ENCODE measurements at regions not wholly inside any gene's neighbourhood (a gene's known extent, or its start where the extent isn't known, plus 50 kb on each side); places are given as distances from the start of the nearest gene placed in this dataset.

DNA sequence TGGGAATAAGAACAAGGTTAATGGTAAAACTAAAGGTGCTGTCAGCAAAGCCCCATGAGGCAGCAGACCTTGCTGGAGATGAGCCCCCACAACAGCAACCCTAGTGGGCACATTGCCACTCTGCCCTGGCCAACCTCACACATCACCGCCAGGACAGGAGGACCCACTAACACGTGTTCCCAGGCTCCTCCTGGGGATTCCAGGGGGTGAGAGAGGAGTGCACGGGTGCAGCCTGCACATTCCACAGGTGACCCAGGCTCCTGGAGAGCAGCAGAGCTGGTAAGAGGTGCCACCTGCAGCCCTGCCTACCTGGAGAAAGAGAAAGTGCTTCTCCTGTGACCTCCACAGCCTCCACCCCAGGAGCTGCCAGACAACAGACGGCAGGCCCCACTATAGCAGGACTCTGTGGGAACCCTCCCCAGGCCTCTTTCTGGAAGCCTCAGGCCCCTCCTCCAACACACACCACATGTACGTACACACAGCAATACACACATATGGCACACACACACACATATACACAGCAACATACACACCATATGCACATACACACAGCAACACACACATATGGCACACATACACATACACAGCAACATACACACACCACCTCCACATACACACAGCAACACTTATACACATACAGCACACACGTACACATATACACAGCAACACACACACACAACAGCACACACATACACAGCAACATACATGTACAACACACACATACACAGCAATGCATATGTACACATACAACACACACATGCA lies 187.1 kb downstream of the GLI2 start:
- no peak for DNase-seq

DNA sequence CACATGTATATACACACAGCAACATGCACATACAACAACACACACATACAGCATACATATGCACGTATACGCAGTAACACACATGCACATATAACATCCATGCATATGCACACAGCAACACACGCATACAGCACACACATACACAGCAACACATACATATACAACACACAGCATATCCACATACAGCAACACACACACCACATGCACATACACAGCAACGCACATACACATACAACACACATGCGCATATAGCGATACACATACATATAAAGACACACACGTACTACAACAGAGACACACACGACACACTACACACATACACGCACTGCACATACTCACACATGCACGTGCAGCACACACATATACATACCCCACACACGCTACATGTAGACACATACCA lies 187.8 kb downstream of the GLI2 start:
- DNase-seq = no peak

DNA sequence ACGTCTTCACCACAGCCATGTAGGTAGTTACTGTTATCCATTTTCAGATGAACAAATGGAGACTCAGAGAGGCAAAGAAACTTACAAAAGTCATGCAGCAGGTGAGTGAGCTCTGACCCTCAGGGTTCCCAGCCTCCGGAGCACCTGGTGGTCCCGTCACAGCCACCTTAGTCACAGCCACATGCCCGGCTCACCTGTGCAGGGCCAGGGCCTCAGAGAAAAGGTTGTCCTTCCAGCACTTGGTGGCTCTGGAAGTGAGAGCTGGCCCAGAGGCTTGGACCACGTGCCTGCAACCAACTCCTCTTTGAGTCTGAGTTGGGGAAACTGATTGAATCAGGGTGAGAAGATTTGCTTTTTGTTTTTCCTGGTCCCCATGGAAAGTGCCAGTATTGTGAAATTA lies 189.3 kb downstream of the GLI2 start:
- no peak for DNase-seq

DNA sequence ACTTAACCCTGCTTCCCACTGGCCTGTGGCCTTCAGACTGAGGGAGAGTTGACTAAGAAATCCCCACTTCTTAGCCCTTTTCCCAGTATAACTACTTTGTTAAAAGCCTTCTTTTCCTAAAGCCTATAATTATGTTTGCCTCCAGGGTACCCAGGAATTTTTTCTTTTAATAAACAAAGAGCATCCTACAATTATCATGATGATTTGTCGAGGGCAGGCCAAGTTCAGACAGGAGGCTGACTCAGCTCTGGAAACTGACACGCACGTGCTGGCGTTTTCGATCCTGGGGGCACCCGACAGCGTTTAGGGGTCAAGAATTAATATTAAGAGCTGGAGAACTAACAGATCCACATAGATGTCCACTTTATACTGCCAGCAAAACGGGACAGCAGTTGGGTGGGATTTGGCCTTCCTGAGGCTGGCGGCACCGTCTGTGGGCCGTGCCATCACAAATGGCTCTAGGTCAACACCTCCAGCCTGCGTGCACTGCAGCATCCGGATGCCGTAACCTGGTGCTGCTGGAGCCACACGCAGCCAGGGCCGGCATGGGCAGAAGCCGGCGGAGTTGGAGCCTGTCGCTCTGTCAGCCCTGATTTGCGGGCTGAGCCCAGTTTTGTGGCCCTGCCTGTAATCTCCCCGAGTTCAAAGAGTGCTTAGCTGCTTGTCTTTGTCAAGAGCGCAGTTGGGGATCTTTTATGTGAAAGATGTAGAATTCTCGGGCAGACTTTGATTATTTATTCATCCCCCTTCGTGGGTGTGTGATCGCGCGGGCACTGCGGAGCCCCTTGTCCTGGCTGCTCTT lies 191.0 kb downstream of the GLI2 start:
- no peak for DNase-seq

DNA sequence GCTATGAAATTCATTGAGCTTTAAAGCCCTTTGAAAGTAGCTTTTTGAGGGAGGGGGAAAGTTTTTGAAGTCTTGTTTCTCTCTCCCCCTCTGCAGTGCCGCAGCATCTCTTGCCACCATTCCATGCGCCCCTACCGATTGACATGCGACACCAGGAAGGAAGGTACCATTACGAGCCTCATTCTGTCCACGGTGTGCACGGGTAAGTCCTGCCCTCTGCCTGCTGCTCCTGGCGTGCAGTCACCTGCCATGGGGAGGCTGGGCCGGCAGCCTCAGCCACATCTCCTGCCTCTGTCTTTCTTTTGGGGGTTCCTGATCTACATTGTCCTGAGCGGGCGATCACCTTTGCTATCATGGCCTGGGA lies 191.6 kb downstream of the GLI2 start:
- DNase-seq = no peak

DNA sequence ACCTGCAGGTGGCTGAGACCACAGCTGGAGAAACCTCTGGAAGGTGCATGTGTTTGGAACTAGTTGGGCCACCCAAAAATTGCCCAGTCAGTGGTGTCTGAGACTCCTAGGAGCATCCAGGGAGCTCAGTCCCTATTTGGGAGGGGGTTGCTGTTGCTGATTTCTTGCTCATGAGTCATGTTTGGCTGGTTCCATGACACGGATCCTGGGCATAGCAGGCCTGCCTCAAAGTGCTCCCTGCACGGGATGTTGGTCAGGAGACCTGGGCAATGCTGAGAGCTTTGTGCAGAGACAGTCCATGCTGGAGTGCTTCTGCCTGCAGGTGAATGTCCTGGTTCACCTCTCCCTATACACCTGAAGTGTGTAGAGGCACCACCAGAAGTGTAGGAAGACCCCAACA lies 194.2 kb downstream of the GLI2 start:
- DNase-seq = no peak

DNA sequence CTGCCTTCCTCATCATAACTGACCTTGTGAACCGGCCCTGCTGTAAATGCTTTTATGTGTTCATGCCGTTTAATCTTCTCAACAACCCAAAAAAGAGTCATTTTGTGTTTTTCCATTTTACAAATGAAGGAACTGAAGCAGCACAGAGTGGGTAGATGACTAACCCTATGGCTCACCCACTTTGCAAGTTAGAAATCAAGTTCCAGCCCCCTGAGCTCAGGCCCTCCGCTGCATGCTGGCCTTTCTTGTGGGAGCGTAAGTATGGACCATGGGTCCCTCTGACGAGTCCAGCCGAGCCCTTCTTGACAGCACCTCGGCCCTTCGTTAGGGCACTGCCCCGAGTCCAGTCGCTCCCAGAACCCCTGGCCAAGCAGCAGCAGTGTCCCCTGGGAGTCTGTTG lies 194.6 kb downstream of the GLI2 start:
- DNase-seq = no peak

DNA sequence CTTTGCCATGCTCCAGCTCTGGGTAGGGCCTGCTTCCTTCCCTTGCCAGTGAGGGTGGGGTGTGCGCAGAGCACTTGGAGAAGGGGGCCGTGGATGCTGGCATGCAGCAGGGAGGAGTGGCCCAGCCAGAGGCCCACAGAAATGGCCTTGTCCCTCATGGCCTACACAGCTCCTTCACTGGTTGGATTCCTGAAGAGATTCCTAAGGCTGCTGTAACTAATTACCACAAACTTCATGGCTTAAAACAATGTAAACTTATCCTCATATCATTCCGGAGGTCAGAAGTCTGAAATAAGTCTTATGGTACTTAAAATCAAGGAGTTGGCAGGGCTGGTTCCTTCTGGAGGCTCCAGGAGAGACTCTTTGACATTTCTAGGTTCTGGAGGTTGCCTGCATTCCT lies 195.2 kb downstream of the GLI2 start:
- no peak for DNase-seq

DNA sequence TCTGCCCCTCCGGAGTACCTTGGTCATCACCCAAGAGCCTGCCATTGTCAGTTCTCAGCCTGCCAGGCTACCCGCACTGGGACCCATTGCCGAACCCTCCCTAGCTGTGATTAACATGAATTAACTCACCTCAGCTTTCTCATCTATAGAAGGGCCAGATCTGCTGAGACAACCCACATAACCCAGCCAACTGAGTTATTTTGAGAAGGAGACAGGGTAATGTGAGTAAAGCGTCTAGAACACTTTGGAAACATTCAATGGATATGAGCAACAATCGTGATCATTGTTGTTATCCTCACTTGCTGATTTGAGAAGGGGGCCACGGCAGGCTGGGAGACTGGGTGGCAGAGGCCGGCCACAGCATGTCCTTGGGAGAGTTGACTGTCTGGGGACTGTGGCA lies 196.8 kb downstream of the GLI2 start:
- DNase-seq = no peak

DNA sequence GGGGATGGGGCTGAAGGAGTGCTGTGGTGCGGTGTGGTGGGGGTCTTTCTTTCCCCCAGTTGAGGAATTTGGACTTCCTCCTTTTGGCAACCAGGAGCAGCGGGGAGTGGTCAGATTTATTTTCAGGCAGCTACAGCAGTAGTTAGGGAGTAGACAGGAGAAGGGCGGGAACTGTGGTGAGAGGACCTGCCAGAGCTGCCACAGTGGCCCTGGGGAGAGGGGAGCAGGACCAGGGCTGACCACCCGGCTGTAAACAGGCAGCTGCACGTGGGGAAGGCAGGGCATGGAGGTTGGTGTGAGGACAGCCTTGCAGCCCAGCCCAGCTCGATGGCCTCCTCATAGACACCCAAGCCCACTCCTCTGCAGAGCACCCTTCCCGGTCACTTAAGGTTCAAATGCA lies 197.2 kb downstream of the GLI2 start:
- DNase-seq = no peak

DNA sequence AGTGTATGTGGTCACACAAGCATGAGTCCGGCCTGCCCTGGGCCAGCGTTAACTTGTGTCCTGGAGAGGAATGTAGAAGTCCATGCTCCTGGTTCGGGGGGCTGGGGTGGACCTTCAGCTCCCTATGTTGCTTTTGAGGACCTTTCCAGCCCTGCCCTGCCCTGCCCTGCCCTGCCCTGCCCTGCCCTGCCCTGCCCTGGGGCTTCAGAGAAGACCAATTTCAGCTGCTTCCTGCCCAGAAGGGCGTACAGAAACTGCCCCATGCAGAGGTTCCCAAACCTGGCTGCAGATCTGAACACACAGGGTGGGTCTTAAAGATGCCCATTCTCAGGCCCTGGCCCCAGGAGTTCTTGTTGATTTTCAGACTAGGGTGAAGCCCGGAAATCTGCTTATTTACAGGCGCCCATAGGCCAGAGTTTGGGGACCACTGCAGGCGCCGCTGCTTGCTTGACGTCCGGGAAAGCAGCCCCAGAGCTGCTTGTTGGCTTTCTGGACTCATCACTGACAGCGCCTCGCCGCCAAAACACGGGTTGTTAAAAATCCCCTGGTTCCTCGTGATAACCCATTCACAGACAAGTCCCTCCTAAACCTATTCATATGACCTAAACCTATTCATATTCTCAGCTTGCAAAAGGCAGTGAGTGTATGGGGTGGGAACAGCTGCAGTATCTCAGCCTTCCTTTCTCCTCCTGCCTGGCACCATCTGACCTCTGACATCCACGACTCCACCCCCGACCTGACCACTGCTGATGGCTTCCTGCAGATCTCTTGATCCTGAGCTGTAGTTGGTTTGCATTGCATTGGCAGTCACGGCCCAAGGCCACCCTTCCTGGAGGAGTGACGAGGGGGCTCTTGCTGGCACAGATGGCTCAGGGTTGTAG lies 198.3 kb downstream of the GLI2 start:
- DNase-seq = no peak

DNA sequence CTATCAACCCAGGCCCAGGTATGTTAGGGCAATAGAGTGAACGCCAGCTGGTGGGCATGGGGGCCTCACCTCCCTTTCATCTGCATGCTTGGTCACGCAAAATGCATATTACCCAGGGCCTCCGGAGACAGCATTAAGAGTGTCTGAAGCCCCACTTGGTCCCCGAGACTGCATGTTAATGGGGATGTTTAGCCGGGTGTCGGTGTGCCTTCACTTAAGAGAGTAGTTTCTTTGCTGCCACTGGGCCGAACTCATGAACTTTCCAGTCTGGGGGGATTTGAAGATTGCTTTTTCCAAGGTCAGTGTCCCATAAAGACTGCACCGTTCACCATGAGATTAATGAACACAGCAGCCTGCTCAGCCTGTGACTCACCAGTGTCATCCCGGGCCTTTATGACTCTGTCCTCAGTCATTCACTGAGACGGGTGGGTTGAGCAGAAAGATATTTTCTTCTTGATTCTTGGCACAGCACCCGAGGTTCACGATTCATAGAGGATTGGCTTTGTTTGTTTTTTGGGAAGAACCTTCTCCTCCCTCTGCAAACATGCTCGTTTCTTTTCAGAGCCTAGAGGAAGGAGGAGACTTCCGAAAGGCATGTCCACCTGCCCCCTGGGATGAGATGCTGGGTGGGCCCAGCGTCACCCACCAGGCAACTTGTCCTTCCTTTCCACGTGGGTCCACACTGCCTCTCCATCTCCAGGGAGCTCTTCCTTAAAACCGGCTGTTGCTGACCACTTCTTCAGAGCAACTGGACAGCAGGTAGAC lies 199.1 kb downstream of the GLI2 start:
- no peak for DNase-seq

DNA sequence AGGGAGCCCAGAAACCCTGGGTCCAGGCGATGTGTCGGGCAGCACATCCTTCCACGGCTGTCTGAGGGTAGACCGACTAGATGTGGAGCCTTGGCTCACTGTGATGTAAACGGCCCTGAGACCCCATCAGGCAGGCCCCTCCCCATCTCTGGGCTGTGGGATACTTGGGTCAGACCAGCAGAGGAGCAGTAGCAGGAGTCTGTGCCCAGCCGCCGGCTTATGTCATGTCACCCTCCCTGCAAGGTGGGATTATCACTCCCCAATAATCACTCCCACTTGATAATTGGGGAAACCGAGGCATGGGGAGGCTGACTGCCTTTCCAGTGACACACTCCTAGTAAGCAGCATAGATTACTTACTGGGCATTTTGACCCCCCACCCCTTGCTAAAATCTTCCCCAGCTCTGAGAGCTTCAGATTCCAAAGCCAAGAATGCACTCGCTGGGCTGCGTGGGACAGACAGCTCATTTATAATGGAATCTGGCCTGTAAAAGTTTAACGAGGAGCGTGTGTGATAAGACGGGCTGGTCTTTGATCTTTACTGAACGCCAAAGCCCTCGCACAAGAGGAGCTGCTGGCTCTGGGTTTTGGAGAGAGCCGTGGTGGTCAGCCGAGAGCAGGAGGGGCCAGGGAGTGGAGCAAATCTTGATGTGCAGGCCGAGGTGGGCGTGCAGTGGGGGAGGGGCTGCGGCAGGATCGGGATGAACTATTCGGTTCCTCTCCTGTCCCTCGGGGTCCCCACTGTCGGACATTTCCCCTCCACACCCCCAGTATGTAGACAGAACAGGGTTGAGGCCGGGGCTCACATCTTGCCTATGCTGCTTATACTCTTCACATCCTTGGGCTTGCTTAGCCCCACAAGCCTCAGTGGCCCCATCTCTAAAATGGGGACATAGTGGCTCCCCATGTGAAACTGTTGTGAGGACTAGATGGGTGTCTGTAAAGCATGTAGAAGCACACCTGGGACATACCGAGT lies 200.0 kb downstream of the GLI2 start:
- DNase-seq = no peak

DNA sequence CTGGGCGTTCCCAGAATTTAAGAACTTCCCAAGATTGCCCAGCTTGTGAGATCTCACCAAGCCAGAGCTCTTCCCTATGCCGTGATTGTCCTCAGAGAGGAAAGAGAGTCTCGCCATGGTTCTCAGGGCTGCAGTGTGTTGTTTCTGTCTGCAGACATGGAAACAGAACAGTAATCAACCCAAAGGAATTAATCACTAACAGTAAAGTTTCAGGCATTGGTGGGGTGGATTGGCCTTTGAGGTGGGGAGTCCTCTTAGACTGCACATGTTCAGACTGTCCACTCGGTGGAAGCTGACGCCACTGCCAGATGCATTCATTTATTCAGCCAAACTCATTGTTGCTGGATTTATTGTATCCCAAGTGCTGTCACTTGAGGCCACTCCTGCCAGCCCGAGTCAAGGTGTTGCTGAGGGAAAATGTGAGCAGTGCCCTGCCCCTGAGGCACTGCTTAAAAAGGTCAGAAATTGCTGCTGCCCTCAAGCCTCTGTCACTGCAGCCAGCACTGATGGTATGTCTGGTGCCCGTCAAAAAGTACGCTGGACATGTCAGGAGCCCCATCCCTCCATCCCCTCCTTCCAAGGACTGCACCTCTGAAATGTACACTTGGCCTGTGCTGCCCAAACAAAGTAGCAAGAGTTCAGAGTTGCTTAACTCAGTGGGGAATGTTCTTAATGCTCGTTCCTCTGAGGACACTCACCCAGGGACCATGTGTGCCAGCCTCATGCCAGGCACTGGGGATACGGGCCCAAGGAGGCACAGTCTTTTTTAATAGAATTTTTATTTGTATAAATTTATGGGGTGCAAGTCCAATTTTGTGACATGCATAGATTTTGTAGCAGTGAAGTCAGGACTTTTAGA lies 201.0 kb downstream of the GLI2 start:
- DNase-seq = no peak

DNA sequence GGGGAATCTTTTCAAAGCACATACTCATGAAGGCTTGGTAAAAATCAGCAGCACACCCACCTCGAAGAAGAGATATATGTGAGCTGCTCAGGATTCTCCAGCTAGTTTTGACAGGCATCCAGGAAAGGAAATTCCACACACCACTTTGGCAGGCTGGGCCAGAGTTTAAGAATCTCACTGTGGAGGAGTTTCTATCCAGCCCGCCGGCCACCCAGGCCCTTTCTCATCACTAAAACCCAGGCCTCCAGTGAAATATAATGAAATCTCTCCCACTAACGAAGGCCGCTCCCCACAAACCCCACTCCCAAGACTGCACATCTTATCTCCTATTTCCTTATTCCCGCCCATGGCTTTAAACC lies 202.0 kb downstream of the GLI2 start:
- DNase-seq = no peak

DNA sequence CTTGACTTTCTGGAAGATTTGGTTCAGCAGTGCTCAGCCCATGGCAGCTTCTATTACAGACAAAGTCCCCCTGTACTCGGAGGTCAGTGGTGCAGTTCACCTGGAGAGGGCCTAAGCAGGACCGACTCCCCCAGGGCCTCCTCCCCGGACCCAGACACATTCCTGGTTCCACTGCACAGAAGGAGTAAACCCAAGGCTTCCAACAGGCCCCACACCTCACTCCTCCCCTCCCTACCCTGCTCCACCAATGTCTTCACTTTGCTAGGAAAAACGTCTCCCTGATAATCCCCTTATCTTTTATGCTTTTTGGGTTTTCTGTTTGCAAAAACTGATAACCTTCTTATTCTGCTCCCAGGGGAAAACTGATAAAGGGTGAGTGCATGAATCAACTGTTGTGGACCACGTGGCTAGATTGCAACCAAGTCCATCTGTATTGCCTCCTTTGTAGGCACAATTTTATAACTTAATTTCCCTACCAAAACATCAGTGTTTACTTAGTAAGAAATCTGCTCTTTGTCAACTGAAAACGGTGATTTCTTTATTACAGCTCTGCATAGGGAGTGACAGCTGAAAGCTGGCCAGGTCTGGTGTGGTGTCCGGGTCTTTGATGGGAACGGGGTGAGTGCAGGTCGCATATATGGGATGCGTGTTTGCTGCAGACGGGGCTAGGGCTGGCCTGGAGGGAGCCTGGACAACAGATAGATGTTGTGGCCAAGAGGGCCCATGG lies 202.5 kb downstream of the GLI2 start:
- no peak for DNase-seq

DNA sequence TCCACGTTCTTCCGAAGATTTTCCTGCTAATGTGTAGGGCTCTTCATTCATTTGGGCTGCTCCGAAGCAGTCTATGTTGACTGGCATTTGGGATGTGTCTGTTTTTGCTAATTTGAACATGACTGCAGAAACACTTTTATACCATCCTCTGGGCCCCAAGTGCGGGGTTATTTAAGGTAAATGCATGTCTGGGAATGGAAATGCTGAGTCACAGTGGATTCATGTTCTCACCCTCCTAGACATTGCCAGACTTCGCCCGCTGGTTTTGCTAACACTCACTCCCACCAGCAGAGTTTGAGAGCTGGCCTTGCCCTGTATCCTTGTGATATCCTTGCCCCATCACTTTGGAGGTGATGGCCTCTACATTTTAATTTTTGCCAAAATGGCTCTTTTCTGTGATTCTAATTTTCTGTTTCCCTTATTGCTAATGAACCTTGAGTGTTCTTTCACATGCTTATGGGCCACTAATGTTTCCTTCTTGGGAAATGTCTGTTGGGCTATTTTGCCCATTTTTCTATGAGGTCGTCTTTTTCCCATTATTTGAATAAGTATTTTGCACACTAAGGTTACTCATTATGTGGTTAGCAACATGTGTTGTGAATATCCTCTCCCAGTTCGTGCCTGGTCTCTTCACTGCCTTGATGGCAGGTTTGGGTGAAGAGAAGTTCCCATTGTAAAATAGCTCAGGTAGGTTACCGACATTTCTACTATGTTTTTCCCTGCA lies 204.1 kb downstream of the GLI2 start:
- no peak for DNase-seq

DNA sequence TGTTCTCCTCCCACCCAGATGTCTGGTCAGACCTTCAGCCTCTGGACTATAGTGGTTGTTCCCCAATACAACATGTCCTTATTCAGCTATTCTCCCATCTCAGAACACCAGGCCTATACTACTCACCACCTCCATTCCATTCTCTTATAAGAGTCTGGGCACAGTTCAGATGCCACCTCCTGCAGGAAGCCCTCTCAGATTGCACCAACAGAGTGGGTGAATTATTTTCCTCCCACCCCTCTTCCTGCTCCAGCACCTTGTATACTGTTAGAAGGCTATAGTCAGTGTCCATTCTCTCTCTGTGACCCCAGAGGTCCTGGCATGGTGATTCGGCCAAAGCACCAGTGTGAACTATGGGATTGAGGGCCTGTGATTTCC lies 204.6 kb downstream of the GLI2 start:
- no peak for DNase-seq

DNA sequence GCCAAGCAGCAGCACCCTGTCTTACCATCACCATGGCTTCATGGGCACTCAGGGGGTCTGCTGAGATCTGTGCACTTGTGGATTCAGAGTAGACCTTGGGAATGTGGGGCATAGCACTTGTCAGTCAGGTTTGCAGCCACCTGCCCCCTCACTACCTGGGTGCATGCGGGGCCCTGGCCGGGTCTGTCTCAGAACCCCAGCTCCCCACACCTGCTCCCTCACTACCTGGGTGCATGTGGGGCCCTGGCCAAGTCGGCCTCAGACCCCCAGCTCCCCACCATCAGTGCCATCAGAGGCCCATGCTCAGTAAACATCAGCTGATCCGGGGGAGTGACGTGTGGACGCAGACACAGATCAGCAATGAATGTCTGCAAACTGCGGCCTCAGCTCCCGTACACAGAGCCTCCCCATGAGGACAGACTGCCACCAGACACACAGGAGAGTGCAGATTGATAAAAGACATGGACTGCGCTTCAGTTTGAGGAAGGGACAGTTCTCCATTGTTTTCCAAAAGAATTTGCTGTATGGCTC lies 205.1 kb downstream of the GLI2 start:
- DNase-seq = no peak
